Fibroblast of lung (primary cell): ENCODE measurements at regions not wholly inside any gene's neighbourhood (a gene's known extent, or its start where the extent isn't known, plus 50 kb on each side); places are given as distances from the start of the nearest gene placed in this dataset.

Experiments
- CTCF ChIP-seq, 2 donors: IDR thresholded peaks in 1 of 2; conservative IDR thresholded peaks in 1 of 2; 1 replicate in 1 of 2; 2 replicates in 1 of 2; pipeline ENCODE4 v1.5.1; 2011 to 2012; ENCODE audit warnings: low read length in 2 of 2, control low read depth in 1 of 2, inconsistent platforms in 1 of 2, low read depth in 1 of 2, mild to moderate bottlenecking in 1 of 2
- EZH2 ChIP-seq: IDR thresholded peaks from 2 replicates; pipeline ENCODE4 v1.5.1; 2012; ENCODE audit warnings: low read length, control low read depth, mild to moderate bottlenecking; ENCODE audit errors: missing control alignments

GRCh38 chr22:48778308-48779195 lies 1049.1 kb downstream of the BRD1 start:
- TF ChIP-seq CTCF (conservative IDR thresholded peaks at IDR 0.05 in 1 of 2, IDR thresholded peaks at IDR 0.05 in 1 of 2; ENCODE audit: low read depth in 1 of 2, low read length in 2 of 2) (no peak), EZH2 (no peak)
